ENCODE measurements at regions not wholly inside any gene's neighbourhood (a gene's known extent, or its start where the extent isn't known, plus 50 kb on each side); places are given as distances from the start of the nearest gene placed in this dataset.

DNA sequence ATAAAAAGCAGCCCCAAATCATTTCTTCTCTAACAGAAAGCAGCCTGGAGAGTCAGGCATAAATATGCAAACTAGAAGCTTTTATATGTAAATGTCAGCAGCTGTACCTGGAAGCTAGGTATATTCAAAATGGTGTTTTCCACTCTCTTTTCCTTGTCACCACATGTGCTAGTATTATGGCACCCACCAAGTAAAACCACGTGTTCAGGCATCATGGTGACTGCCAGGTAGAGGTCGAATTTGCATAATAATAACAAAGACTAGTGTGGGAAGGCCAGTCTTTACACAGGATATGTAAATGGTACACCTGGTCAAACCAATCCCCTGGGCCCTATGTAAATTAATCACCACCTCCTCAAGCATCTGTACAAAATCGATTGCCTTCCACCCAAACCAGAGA is 124.0 kb downstream of the MMUT start:
- Histone ChIP-seq H3K27ac (ENCODE audit: low read depth, low read length) (no peak overlapping the region), H3K4me3 (ENCODE audit: low read depth, low read length) (no peak overlapping the region), H3K9me3 (ENCODE audit: control insufficient read depth, insufficient read depth, low read length) (no peaks in the 10 kb centered on the region), H3K27me3 (ENCODE audit: control insufficient read depth, insufficient read depth, low read length) (no peaks in the 10 kb centered on the region)
- TF ChIP-seq, protein P1, sequence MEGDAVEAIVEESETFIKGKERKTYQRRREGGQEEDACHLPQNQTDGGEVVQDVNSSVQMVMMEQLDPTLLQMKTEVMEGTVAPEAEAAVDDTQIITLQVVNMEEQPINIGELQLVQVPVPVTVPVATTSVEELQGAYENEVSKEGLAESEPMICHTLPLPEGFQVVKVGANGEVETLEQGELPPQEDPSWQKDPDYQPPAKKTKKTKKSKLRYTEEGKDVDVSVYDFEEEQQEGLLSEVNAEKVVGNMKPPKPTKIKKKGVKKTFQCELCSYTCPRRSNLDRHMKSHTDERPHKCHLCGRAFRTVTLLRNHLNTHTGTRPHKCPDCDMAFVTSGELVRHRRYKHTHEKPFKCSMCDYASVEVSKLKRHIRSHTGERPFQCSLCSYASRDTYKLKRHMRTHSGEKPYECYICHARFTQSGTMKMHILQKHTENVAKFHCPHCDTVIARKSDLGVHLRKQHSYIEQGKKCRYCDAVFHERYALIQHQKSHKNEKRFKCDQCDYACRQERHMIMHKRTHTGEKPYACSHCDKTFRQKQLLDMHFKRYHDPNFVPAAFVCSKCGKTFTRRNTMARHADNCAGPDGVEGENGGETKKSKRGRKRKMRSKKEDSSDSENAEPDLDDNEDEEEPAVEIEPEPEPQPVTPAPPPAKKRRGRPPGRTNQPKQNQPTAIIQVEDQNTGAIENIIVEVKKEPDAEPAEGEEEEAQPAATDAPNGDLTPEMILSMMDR (IDR thresholded peaks at IDR 0.05; ENCODE audit: low read depth, low read length), result no peak
- POLR2A ChIA-PET, result no interaction called here
- CTCF ChIA-PET, result no interaction called here
- no peak for DNase-seq (ENCODE audit: low read depth, low spot score)

- CTCF ChIA-PET, result no interaction called here
- Histone ChIP-seq H3K9me3 (ENCODE audit: control insufficient read depth, insufficient read depth, low read length) (no peaks in the 10 kb centered on the region), H3K4me3 (ENCODE audit: low read depth, low read length) (no peak overlapping the region), H3K27me3 (ENCODE audit: control insufficient read depth, insufficient read depth, low read length) (no peaks in the 10 kb centered on the region), H3K27ac (ENCODE audit: low read depth, low read length) (no peak overlapping the region)
- TF ChIP-seq, protein P1 (IDR thresholded peaks at IDR 0.05; ENCODE audit: low read depth, low read length), result no peak
- POLR2A ChIA-PET, result no interaction called here
- DNase-seq (ENCODE audit: low read depth, low spot score), result no peak
Measured at GRCh38 chr6:49336514-49337131, 126.4 kb downstream of the MMUT start.

GRCh38 chr6:49333345-49334125 is 129.5 kb downstream of the MMUT start:
- ChIA-PET POLR2A (interaction anchor here (0.6 kb wide), 1 partner anchor 1276 kb away, joined by 4 read pairs; no protein-coding TSS in a partner anchor), CTCF (interaction anchor here (0.6 kb wide), 2 partner anchors 67 to 76 kb away, joined by 3 read pairs; no protein-coding TSS in a partner anchor)
- DNase-seq (ENCODE audit: low read depth, low spot score), result no peak
- H3K27me3 ChIP-seq (ENCODE audit: control insufficient read depth, insufficient read depth, low read length), result no peaks in the 10 kb centered on the region
- TF ChIP-seq, protein P1 (IDR thresholded peaks at IDR 0.05; ENCODE audit: low read depth, low read length), result no peak
- H3K4me3 ChIP-seq (ENCODE audit: low read depth, low read length), result no peak overlapping the region
- H3K9me3 ChIP-seq (ENCODE audit: control insufficient read depth, insufficient read depth, low read length), result no peaks in the 10 kb centered on the region
- no peak overlapping the region for H3K27ac ChIP-seq (ENCODE audit: low read depth, low read length)

DNA sequence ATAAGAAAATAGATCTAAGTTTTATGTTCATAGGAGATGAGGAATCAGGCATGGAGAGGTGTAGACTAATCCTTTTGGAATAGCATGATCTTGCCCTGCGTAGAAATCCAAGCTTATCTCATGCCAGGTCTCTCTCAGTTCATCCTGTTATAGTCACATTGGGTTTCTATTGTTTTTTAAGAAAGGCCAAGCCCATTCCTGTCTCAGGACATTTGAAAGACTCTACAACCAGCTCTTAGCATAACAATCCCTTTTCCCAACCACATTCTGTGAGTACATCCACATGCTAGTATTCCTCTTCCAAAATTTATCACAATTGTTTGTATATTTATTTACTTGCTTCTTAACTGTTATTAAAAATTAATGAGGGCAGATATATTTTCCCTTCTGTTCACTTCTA is 130.3 kb downstream of the MMUT start:
- H3K27ac ChIP-seq (ENCODE audit: low read depth, low read length), result no peak overlapping the region
- ChIA-PET POLR2A (no interaction called here), CTCF (no interaction called here)
- no peaks in the 10 kb centered on the region for H3K9me3 ChIP-seq (ENCODE audit: control insufficient read depth, insufficient read depth, low read length)
- TF ChIP-seq, protein P1 (IDR thresholded peaks at IDR 0.05; ENCODE audit: low read depth, low read length), result no peak
- no peak overlapping the region for H3K4me3 ChIP-seq (ENCODE audit: low read depth, low read length)
- DNase-seq (ENCODE audit: low read depth, low spot score), result no peak
- no peaks in the 10 kb centered on the region for H3K27me3 ChIP-seq (ENCODE audit: control insufficient read depth, insufficient read depth, low read length)

DNA sequence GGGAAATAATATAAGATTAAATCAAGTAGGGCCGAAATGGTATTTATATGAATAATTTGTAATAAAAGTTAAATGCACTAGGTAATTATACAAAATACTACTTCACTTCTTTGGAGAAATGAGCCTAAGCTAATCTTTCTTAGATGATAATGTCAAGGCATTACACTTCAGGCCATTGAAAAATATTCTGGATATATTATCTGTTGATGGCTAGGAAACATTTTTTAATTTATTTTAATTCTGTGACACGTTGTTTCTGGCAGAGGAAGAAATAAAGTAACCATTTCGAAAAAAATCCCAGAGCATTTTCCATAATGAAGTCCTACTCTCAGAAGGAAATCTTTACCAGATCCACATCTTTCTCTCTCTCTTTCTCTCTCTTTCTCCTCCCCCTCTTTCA is 133.9 kb downstream of the MMUT start:
- TF ChIP-seq, protein P1 (IDR thresholded peaks at IDR 0.05; ENCODE audit: low read depth, low read length), result no peak
- Histone ChIP-seq H3K27ac (ENCODE audit: low read depth, low read length) (no peak overlapping the region), H3K9me3 (ENCODE audit: control insufficient read depth, insufficient read depth, low read length) (no peaks in the 10 kb centered on the region), H3K4me3 (ENCODE audit: low read depth, low read length) (no peak overlapping the region), H3K27me3 (ENCODE audit: control insufficient read depth, insufficient read depth, low read length) (no peaks in the 10 kb centered on the region)
- ChIA-PET POLR2A (no interaction called here), CTCF (no interaction called here)
- no peak for DNase-seq (ENCODE audit: low read depth, low spot score)
